K562 (cell line): ENCODE measurements at regions not wholly inside any gene's neighbourhood (a gene's known extent, or its start where the extent isn't known, plus 50 kb on each side); places are given as distances from the start of the nearest gene placed in this dataset.

Experiments used
- ATAC-seq: fragments of 200-7000 bp; cut with Tn5 transposase; 3 replicates; pipeline ENCODE4 v1.9.1; 2020; ENCODE audit warnings: moderate library complexity
- BruUV-seq: library from RNA; stranded (reverse); fragments of 400-500 nt; replicated peaks from 2 replicates; lab custom pipeline; 2021; lab: Mats Ljungman, UMichigan
- CTCF ChIA-PET: fragments of 300-600 bp; formaldehyde crosslinking; extraction: SDS; loops from one replicate; lab custom pipeline; 2021; ENCODE audit warnings: low intra/inter-chr PET ratio; lab: Yijun Ruan, JAX
- POLR2A ChIA-PET: fragments of 300-600, 350-650 bp; sonication (Branson Sonifier 250); formaldehyde crosslinking; extraction: SDS; loops from one replicate; lab custom pipeline; 2021; ENCODE audit warnings: antibody characterized with exemption, inconsistent platforms; lab: Yijun Ruan, JAX
- DNase-seq, 4 experiments: peaks; one replicate each; pipeline versions ENCODE4 v3.0.0 to v3.0.0-alpha.2; 2011 to 2018; ENCODE audit warnings: low spot score in 3 of 4, mixed read lengths in 3 of 4; ENCODE audit errors: extremely low read depth in 1 of 4
- FAIRE-seq: peaks from 2 replicates; lab custom pipeline; 2011; peaks lifted over from hg19 to GRCh38; lab: Jason Lieb, UNC
- H2AFZ ChIP-seq: 2 replicates; pipeline ENCODE4 v1.6.0; 2011; ENCODE audit warnings: low read depth, low read length, control low read depth, inconsistent platforms
- H3K27ac ChIP-seq: fragments of 200-600 bp; 3 replicates; pipeline ENCODE4 v1.8.0; 2011; ENCODE audit warnings: low read depth, mild to moderate bottlenecking, control low read depth, inconsistent platforms, low read length, moderate library complexity, mixed read lengths; ENCODE audit errors: extremely low read depth
- H3K27me3 ChIP-seq, 2 experiments: fragments of 300-600 bp in 1 of 2; 2 replicates in 1 of 2; 3 replicates in 1 of 2; pipeline versions ENCODE4 v1.6.0 to v1.8.0; 2011; ENCODE audit warnings: inconsistent platforms in 2 of 2, low read length in 2 of 2, mild to moderate bottlenecking in 1 of 2, mixed read lengths in 1 of 2, moderate library complexity in 1 of 2; ENCODE audit not compliant: control insufficient read depth in 2 of 2, insufficient read depth in 2 of 2
- H3K36me3 ChIP-seq: fragments of 300-600 bp; 3 replicates; pipeline ENCODE4 v1.8.0; 2011; ENCODE audit warnings: mild to moderate bottlenecking, low read length, inconsistent platforms; ENCODE audit not compliant: control insufficient read depth, insufficient read depth
- H3K4me1 ChIP-seq, 2 experiments: fragments of 200-600 bp in 1 of 2; replicated peaks in 1 of 2; 2 replicates in 1 of 2; 3 replicates in 1 of 2; pipeline versions ENCODE4 v1.5.1 to v1.8.0; 2011; ENCODE audit warnings: inconsistent platforms in 2 of 2, low read length in 2 of 2, mild to moderate bottlenecking in 1 of 2, mixed read lengths in 1 of 2, moderate library complexity in 1 of 2; ENCODE audit not compliant: control insufficient read depth in 2 of 2, insufficient read depth in 2 of 2
- H3K4me2 ChIP-seq: 2 replicates; pipeline ENCODE4 v1.6.1; 2011; ENCODE audit warnings: low read length, control low read depth, inconsistent platforms, mixed read lengths; ENCODE audit not compliant: insufficient read depth
- H3K4me3 ChIP-seq: fragments of 200-600 bp; sonication (generic), shearing (Covaris generic); 2 replicates; pipeline ENCODE4 v1.5.1; 2016; ENCODE audit warnings: control low read depth, inconsistent platforms
- H3K79me2 ChIP-seq: fragments of 200-600 bp; 3 replicates; pipeline ENCODE4 v1.8.0; 2011; ENCODE audit warnings: low read length, inconsistent platforms; ENCODE audit not compliant: control insufficient read depth, insufficient read depth
- H3K9ac ChIP-seq, 2 experiments: 2 replicates each; pipeline versions ENCODE4 v1.6.0 to v1.6.1; 2011; ENCODE audit warnings: low read depth in 2 of 2, low read length in 2 of 2, control low read depth in 1 of 2, inconsistent platforms in 1 of 2, mild to moderate bottlenecking in 1 of 2, mixed read lengths in 1 of 2; ENCODE audit not compliant: insufficient read depth in 1 of 2
- H3K9me1 ChIP-seq: one replicate; pipeline ENCODE4 v1.6.0; 2011; ENCODE audit warnings: inconsistent platforms, mild to moderate bottlenecking, low read length, moderate library complexity; ENCODE audit not compliant: control insufficient read depth, insufficient read depth
- H3K9me3 ChIP-seq: replicated peaks from 2 replicates; pipeline ENCODE4 v1.5.1; 2011; ENCODE audit warnings: low read depth, low read length, inconsistent platforms; ENCODE audit not compliant: control insufficient read depth, insufficient read depth
- H4K20me1 ChIP-seq: replicated peaks from 2 replicates; pipeline ENCODE4 v1.6.1; 2011; ENCODE audit warnings: low read length, inconsistent platforms, mixed read lengths; ENCODE audit not compliant: control insufficient read depth, insufficient read depth
- MEIS2 ChIP-seq: fragments of 450-650 bp; IDR thresholded peaks from 2 replicates; pipeline ENCODE4 v1.6.1; 2014; ENCODE audit warnings: mild to moderate bottlenecking; ENCODE audit not compliant: partially characterized antibody
- NFIC ChIP-seq: fragments of 450-650 bp; IDR thresholded peaks from 2 replicates; pipeline ENCODE4 v1.6.1; 2017; ENCODE audit warnings: mild to moderate bottlenecking, inconsistent platforms
- ZNF3 ChIP-seq: fragments of 250-450 bp; sonication (Bioruptor Pico); IDR thresholded peaks from 2 replicates; pipeline ENCODE4 v1.5.0; 2021; ENCODE audit warnings: mild to moderate bottlenecking, moderate library complexity
- WGBS: fragments of 100-300 bp; shearing (Covaris generic); methylation state at CpG from one replicate; pipeline ENCODE4 v1.1.6; 2016; ENCODE audit warnings: low coverage, mixed read lengths; ENCODE audit not compliant: insufficient coverage; ENCODE audit errors: missing lambda C conversion rate; 5-methylcytosine and 5-hydroxymethylcytosine counted together
- in situ Hi-C: fragments of 300-500 bp; cut with MboI; formaldehyde crosslinking; loops from 4 replicates; pipeline ENCODE4 v1.15.0; 2018; ENCODE audit warnings: inconsistent platforms, mixed read lengths
- intact Hi-C: fragments of 100-400 bp; cut with micrococcal nuclease; formaldehyde crosslinking; loops from 2 replicates; pipeline ENCODE4 v1.14.2; 2022
- TF ChIP-seq, protein P1 (sequence below): fragments of 450-650 bp; IDR thresholded peaks from 2 replicates; pipeline ENCODE4 v1.6.1; 2017; ENCODE audit warnings: antibody characterized with exemption, mild to moderate bottlenecking

DNA sequence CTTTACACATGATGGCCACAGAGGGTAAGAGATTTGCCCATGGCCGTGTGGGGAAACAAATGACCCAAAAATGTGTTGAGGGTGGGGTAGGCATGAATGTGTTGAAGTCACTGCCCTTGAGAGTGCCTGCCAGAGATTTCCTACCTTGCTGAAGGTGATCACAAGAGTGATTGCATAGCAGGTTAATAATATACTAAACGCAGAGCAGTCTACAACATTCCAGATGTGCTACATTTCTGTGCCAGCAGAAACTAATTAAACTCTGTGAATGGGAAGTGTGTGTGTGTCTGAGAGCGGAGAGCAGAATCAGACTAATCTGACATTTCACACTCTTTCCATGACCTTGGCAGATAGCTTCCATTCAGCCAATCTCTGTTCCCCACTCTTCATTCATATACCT lies 93.3 kb upstream of the CD53 start:
- H3K4me3 ChIP-seq: no peak overlapping the region
- no peaks in the 10 kb centered on the region for H4K20me1 ChIP-seq
- H2AFZ ChIP-seq: no peak overlapping the region
- BruUV-seq: no TSS peak
- FAIRE-seq: no peak
- H3K9me3 ChIP-seq: no peaks in the 10 kb centered on the region
- no peaks in the 10 kb centered on the region for H3K4me1 ChIP-seq
- WGBS: 4% methylated on average over 3 of the region's 3 CpGs
- TF ChIP-seq MEIS2 (no peak), NFIC (no peak), ZNF3 (CRISPR knock-in tag) (no peak)
- TF ChIP-seq, protein P1, sequence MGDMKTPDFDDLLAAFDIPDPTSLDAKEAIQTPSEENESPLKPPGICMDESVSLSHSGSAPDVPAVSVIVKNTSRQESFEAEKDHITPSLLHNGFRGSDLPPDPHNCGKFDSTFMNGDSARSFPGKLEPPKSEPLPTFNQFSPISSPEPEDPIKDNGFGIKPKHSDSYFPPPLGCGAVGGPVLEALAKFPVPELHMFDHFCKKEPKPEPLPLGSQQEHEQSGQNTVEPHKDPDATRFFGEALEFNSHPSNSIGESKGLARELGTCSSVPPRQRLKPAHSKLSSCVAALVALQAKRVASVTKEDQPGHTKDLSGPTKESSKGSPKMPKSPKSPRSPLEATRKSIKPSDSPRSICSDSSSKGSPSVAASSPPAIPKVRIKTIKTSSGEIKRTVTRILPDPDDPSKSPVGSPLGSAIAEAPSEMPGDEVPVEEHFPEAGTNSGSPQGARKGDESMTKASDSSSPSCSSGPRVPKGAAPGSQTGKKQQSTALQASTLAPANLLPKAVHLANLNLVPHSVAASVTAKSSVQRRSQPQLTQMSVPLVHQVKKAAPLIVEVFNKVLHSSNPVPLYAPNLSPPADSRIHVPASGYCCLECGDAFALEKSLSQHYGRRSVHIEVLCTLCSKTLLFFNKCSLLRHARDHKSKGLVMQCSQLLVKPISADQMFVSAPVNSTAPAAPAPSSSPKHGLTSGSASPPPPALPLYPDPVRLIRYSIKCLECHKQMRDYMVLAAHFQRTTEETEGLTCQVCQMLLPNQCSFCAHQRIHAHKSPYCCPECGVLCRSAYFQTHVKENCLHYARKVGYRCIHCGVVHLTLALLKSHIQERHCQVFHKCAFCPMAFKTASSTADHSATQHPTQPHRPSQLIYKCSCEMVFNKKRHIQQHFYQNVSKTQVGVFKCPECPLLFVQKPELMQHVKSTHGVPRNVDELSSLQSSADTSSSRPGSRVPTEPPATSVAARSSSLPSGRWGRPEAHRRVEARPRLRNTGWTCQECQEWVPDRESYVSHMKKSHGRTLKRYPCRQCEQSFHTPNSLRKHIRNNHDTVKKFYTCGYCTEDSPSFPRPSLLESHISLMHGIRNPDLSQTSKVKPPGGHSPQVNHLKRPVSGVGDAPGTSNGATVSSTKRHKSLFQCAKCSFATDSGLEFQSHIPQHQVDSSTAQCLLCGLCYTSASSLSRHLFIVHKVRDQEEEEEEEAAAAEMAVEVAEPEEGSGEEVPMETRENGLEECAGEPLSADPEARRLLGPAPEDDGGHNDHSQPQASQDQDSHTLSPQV: no peak
- in situ Hi-C loops: loop anchor here (10.0 kb wide), 1 partner anchor 215 kb away; no protein-coding TSS in a partner anchor
- DNase-seq: no peak
- POLR2A ChIA-PET: interaction anchor here (0.9 kb wide), 1 partner anchor 184 kb away, joined by 3 read pairs; the partner anchor contains the start of gene LRIF1
- no peak for ATAC-seq
- CTCF ChIA-PET: interaction anchor here (1.9 kb wide), 1 partner anchor 149 kb away, joined by 5 read pairs; no protein-coding TSS in a partner anchor
- H3K27ac ChIP-seq: no peak overlapping the region
- intact Hi-C loops: no loop called here
- no peaks in the 10 kb centered on the region for H3K36me3 ChIP-seq
- H3K79me2 ChIP-seq: no peaks in the 10 kb centered on the region
- no peak overlapping the region for H3K9ac ChIP-seq
- peaks cover 5 to 16% of the 10 kb centered on the region in 2 experiments; a peak in 2 of 5 replicates for H3K27me3 ChIP-seq
- no peaks in the 10 kb centered on the region for H3K9me1 ChIP-seq
- no peak overlapping the region for H3K4me2 ChIP-seq
